ENCODE measurements at regions not wholly inside any gene's neighbourhood (a gene's known extent, or its start where the extent isn't known, plus 50 kb on each side); places are given as distances from the start of the nearest gene placed in this dataset.

DNA sequence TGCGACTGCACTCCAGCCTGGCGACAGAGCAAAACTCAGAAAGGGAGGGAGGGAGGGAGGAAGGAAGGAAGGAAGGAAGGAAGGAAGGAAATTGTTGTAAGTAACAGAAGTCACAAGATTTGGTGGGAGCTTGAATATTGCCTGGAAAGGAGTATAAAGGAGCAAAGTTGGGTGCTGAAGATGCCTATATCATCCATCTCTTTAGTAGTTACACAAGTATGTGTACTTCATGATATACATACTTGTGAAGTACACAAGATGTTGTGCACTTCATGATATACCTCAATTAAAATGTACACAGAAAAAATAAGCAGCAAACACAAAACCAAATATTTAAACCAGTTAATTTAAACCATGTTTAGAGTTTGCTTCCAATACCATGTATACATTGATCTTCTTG is 1223.8 kb downstream of the SORCS3 start:
- WGBS, 3 donors, result 77 to 94% (median 87%) methylated on average over 2 of the region's 2 CpGs
- H3K27me3 ChIP-seq (ENCODE audit: insufficient read depth in 3 of 3, low read length in 2 of 3), result no peaks in the 10 kb centered on the region
- intact Hi-C loops (cut with DNase I), result no loop called here

DNA sequence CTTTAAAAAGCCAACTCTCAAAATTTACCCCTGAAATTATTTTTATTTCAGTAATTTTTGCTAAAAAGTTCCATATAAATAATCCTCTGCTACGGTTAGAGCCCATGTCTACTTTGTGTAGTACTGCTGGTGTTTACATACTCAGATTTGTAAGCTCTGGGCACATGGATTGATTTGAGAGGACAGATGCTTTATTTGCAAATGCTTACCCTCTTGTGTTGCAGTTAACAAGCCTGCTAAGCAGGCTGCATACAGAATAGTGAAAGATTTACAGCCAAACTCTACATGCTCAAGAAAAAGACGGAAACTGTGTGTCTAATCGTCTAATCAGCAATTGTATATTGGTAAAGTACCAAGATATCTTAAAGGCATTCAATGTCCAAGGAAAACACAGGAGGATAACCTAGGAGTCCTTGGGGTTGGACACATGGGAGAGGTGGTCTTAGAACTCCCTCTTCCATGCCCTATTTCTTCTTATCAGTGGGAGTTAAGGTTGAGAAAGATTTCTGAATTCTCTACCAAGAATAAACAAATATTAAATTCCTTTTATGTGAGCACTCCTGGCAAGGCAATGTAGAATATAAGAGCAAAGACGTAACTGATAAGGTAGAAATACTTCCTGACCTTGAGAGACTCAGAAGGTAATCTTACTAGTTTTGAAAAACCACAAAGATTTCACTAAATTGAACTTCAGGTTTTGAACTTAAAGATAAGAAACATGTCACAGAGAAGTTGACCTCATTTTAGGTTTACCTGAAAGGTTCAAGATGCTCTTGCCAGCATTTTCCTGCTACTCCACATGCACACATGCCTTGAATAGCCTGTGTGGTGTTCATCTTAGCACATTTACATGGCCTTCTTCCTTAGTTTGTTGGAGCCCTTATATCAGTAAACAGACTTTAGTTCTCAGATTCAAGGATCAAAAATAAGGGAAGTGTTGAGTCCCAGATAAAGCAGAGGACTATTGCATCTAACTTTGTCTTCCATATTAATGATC is 1216.5 kb downstream of the SORCS3 start:
- TF ChIP-seq, protein P1, sequence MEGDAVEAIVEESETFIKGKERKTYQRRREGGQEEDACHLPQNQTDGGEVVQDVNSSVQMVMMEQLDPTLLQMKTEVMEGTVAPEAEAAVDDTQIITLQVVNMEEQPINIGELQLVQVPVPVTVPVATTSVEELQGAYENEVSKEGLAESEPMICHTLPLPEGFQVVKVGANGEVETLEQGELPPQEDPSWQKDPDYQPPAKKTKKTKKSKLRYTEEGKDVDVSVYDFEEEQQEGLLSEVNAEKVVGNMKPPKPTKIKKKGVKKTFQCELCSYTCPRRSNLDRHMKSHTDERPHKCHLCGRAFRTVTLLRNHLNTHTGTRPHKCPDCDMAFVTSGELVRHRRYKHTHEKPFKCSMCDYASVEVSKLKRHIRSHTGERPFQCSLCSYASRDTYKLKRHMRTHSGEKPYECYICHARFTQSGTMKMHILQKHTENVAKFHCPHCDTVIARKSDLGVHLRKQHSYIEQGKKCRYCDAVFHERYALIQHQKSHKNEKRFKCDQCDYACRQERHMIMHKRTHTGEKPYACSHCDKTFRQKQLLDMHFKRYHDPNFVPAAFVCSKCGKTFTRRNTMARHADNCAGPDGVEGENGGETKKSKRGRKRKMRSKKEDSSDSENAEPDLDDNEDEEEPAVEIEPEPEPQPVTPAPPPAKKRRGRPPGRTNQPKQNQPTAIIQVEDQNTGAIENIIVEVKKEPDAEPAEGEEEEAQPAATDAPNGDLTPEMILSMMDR (IDR thresholded peaks at IDR 0.05), result no peak

More for the DNA sequence above, 1223.8 kb downstream of the SORCS3 start:
- H3K36me3 ChIP-seq (ENCODE audit: insufficient read depth in 1 of 2, low read depth in 1 of 2), result no peaks in the 10 kb centered on the region
- H3K4me3 ChIP-seq, result no peak overlapping the region
- no peaks in the 10 kb centered on the region for H3K9me3 ChIP-seq
- TF ChIP-seq, protein P1 (IDR thresholded peaks at IDR 0.05), result no peak
- DNase-seq, result no peak
- no peak for ATAC-seq
- H3K4me1 ChIP-seq, result no peaks in the 10 kb centered on the region
- H3K27ac ChIP-seq, result no peak overlapping the region

DNA sequence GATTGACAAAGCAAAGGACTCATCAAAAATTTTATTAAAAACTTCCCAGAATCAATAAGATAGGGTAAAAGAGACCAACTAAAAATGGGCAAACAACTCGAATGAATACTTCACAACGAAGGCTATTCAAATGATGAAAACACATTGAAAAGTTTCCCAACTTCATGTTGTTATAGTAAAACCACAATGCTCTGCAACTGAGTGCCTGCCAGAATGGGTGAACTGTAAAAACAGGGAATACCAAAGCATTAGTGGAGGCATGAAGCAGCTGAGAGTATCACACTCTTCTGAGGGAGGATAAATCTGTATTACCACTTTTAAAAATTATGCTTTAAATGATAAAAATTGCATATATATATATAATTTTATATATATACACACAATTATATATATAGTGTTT is 1214.7 kb downstream of the SORCS3 start:
- no peaks in the 10 kb centered on the region for H3K4me1 ChIP-seq
- TF ChIP-seq, protein P1 (IDR thresholded peaks at IDR 0.05), result no peak
- H3K27ac ChIP-seq, result no peak overlapping the region
- 69 to 79% (median 74%) methylated on average over 2 of the region's 2 CpGs for WGBS, 3 donors
- H3K9me3 ChIP-seq, result no peaks in the 10 kb centered on the region
- no peaks in the 10 kb centered on the region for H3K27me3 ChIP-seq (ENCODE audit: insufficient read depth in 3 of 3, low read length in 2 of 3)
- H3K4me3 ChIP-seq, result no peak overlapping the region
- no peak for ATAC-seq
- H3K36me3 ChIP-seq (ENCODE audit: insufficient read depth in 1 of 2, low read depth in 1 of 2), result no peaks in the 10 kb centered on the region
- intact Hi-C loops (cut with DNase I), result no loop called here
- DNase-seq, result no peak

More for the DNA sequence above, 1216.5 kb downstream of the SORCS3 start:
- no peaks in the 10 kb centered on the region for H3K36me3 ChIP-seq (ENCODE audit: insufficient read depth in 1 of 2, low read depth in 1 of 2)
- H3K27me3 ChIP-seq (ENCODE audit: insufficient read depth in 3 of 3, low read length in 2 of 3), result no peaks in the 10 kb centered on the region
- H3K9me3 ChIP-seq, result no peaks in the 10 kb centered on the region
- H3K4me3 ChIP-seq, result no peak overlapping the region
- no peaks in the 10 kb centered on the region for H3K4me1 ChIP-seq
- 38 to 50% (median 48%) methylated on average over 4 of the region's 4 CpGs for WGBS, 3 donors
- DNase-seq (no peak), ATAC-seq (no peak)
- no peak overlapping the region for H3K27ac ChIP-seq
- intact Hi-C loops (cut with DNase I), result no loop called here

DNA sequence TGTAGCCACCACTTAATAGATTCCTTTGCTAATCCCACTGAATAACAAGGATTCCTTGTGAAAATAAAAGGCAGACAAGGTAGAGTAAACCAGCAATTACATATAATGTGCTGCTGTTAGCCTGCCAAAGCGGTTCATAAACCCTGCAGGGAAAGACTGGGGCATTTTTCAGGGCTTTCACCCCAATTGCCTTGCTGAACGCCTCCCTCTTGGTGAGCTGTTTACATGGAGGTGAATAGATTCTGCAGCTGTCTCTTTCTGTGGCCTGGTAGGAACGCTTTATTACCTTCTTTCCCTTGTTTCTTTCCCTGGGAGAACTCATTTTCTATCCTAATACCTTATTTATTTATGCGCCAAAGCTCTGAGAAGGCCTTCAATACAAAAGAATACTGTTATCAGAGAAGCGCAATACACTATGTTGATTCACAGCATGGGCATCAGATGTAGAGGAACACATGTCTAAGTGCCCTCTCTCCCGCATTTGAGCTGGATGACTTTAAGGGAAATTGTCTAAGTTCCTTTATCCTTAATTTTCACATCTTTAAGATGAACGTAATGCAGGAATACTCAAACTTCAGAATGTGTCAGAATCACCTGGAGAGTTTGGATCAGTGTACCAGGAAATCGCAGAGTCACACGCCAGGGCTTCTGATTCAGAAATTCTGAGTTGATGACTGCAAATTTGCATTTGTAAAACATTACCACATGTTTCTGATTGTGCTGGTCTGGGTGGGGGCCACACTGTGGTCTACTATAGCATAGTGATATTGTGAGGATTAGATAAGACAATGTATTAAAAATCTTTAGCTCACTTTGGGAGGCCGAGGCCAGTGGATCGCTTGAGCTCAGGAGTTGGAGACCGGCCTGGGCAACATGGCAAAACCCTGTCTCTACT is 1203.8 kb downstream of the SORCS3 start:
- Histone ChIP-seq H3K4me1 (no peaks in the 10 kb centered on the region), H3K27ac (no peak overlapping the region), H3K4me3 (no peak overlapping the region), H3K9me3 (no peaks in the 10 kb centered on the region), H3K27me3 (ENCODE audit: insufficient read depth in 3 of 3, low read length in 2 of 3) (no peaks in the 10 kb centered on the region), H3K36me3 (ENCODE audit: insufficient read depth in 1 of 2, low read depth in 1 of 2) (no peaks in the 10 kb centered on the region)
- ATAC-seq (no peak), DNase-seq (no peak)
- TF ChIP-seq, protein P1 (IDR thresholded peaks at IDR 0.05), result no peak
- 71 to 75% (median 74%) methylated on average over 12 of the region's 12 CpGs for WGBS, 3 donors
- intact Hi-C loops (cut with DNase I), result no loop called here

All from psoas muscle (tissue), 7 donors.